NCI-H2196 (cell line): ENCODE measurements at regions not wholly inside any gene's neighbourhood (a gene's known extent, or its start where the extent isn't known, plus 50 kb on each side); places are given as distances from the start of the nearest gene placed in this dataset.

ENCODE experiments used
- DNase-seq: peaks from one replicate; lab custom pipeline; 2025; ENCODE audit not compliant: unreplicated experiment; lab: John Stamatoyannopoulos, UW

DNA sequence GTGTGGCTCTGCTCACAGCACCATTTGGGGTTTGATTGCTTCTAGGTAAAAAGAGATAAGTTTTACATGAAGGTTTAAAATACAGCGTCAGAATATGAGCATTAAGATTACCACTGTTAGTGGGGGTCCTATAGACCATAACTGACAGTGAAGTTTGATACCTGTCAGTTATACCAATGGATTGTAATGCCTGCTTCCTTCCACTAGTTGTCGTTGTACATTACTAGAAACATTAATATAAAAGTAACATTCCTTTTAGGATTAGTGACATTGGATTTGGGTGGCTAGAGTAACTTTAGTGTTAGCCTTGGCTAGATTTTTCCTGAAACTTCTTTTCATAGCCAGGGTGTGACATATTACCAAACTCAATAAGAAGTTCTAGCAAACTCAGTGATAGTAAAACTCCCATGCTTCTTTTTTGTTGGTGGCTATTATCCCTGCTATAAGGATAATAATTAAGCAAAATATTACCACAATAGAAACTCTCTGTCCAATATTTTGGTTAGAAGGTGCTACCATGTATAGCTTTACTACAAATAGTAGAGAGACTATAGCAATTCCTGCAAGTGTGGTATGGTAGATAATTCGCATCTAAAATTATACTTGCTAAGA, 57.1 kb downstream of the FAM181B start:
- no peak for DNase-seq

DNA sequence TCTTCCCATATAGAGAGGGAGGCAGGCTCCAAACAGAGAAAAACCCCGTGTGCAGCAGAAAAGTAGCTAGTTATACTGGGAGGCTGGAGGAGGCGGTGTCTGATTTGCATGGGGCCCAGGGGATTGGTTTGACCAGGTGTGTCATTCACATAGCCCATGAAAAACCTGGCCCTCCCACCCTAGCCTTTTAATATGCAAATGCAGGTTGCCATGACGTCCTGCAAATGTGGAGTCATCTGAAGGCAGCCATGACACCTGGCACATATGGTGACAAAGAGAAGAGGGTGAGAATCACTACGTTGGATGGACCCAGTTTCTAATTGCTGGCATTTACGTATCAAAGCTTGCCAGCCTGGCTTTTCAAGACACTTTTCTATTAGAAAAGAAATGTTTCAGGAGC, 57.8 kb downstream of the FAM181B start:
- DNase-seq = no peak

DNA sequence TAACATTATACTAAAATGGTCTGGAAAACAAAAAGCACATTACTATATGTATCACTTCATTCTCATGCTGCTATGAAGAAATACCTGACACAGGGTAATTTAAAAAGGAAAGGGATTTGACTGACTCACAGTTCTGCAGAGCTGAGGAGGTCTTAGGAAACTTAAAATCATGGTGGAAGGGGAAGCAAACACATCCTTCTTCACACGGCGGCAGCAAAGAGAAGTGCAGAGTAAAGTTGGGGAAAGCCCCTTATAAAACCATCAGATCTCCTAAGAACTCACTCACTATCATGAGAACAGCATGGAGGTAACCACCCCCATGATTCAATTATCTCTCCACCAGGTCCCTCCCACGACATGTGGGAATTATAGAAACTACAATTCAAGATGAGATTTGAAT, 60.0 kb downstream of the FAM181B start:
- DNase-seq = no peak

DNA sequence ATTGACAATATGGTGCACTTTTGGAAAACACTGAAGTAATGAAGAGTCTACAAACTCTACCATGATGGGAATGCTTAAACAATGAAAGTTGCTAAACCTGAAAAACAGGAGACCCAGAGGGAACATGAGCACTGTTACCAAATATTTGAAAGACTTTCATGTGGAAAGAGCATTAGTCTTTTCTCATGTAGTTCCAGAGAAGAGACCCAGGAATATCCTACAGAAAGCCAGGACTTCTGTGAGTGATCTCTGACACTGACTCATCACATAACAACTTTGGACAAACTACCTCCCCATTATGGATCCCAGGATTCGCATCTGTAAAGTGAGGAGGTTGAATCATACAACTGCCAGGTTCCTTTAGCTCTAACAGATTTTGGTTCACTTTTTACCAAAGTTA, 62.2 kb downstream of the FAM181B start:
- no peak for DNase-seq

DNA sequence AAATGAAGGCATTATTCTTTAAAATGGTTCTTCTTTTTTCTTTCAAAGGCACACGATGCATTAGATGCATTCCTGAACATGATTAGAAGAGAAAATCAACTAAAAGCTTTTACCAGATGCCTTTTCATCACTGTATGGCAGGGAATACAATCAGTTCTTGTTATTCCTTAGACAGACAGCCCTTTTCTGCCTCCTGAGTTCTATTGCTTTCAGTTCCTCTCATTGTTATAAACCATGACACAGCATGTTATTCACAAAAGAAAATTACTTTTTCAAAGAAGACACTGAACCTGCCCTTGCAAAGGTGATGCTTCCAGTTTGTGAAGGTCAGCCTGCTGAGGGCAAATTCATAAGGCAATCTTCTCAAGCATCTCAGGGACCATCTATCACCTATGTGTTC, 70.1 kb downstream of the FAM181B start:
- DNase-seq = no peak

DNA sequence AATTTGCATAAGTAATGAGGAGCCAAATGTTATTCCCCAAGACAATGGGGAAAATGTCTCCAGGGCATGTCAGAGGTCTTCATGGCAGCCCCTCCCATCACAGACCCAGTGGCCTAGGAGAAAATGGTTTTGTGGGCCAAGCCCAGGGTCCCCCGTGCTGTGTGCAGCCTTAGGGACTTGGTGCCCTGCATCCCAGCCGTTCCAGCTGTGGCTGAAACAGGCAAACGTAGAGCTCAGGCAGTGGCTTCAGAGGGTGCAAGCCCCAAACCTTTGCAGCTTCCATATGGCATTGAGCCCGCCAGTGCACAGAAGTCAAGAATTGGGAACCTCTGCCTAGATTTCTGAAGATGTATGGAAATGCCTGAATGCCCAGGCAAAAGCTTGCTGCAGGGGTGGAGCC, 79.9 kb downstream of the FAM181B start:
- DNase-seq = no peak

DNA sequence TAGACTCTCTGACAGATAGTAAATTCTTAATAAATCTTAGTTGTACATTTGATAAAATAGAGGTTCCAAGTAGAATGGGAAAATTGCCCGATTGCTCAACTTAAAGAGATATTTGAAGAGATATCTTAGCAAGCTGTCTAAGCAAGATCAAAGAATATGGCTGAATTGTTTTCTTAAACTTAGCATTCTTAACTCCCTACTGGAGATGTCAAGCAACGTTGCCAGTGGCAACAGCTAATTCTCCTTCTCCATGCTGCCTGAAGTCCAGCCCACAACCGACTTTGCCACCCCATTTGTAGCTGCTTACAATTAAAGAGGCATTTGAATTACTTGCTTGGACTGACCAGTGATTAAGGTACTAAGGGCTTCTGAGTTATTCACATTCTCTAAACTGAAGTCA, 94.4 kb downstream of the FAM181B start:
- DNase-seq = no peak

DNA sequence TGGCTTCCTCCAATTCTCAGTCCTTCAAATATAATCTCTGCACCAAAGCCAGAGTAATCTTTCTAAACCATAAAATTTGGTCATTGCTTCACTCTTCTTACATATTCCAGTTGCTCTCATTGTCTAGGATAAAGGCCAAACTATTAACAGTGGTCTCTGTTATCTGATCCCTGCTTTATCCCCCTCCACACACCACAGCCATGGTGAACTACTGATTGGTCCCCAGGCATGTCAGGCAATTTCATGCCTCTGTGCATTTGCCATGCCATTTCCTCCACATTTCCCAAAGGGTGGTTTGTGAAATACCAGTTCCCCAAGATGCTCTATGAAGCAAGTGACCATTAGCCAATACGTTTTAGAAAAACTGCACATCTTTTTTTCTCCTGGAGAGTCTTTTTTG, 97.0 kb downstream of the FAM181B start:
- DNase-seq = no peak

DNA sequence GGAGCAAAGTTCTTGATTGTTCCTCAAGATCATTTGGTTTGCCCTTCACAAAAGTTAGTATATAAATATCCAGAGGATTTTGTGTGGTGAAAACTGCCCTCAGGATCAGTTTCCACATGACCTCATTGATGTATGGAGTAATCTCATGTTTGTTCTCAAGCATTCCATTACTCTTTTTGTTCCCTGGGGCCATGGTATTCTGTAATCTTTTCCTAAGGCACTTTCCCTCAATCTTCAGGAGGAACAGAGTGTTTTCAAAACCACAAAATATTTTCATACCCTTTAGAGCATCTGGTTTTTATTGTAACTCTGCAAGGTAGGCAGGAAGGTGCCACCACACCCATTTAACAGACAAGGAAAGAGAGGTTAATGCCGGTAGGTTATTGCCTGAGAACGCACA, 99.6 kb downstream of the FAM181B start:
- no peak for DNase-seq

DNA sequence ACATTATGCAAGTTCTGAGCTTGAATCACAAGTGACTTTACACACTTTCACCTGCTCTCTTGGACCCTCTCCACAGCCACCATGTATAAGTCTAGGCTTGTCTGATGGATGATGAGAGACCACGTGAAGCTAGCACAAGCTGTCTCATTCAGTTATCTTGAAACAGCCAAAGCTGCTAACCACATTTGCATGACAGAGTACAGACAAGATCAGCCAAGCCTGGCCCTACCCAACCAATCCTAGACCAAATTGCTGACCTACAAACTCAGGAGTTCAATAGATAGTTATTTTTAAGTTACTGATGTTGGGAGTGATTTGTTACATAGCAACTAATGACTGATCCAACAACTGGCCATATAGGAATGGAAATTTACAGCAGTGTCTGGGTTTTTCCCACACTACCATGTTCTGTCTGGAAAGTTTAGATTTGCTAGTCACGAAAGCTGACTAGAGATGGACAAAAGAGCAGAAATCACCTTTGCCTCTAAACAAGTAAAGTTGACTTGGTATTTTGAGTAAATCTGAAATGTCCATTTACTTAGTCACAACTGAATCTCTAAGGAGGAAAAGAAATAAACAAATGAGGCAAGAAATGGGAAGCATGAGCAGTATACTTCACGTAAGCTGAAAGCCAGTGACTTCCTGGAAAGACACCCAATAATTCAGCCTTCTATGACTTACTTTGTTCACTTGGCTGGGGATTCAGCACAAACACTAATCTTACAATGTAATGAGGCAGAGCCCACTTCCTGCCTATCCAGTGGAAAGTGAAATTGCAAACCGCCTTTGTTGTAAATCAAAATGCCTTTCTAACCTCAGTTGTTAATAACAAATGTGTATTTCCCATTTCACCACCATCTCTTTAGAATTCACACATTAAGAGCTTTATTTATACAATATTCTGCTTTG, 101.7 kb downstream of the FAM181B start:
- no peak for DNase-seq

DNA sequence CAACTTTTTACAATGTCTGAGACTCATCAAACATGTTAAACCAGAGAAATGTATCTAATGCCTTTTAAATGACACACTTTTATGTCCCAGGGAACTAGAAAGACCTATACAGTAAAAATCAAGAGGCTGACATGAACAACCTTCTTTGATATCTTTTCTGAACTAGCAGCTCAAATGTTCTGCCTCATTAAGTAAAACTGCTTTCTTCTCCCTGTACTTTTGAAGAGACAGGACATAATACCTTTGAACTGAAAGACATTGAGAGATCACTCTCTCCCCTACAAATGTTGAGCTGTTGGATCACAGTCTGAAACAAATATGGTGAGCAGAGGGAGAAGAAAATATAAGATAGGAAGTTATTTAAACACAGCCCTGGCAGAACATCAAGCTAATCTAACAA, 123.0 kb downstream of the FAM181B start:
- DNase-seq = no peak

DNA sequence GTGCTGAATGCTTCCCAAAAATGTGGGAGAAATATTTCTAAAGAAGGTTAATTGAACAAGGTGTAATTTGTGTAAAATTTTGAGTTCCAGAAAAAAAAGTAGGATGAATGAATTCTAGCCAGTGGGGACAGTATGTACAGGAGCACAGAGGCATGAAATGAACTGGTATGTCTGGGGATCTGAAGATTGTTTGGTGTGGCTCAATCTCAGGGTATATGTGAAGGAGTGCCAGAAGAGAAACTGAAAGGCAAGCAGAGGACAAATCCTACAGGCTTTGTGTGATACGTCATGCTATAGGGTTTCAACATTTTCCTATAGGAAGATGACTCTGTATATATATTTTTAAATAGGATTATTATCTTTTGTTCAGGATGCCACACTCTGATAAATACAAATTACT, 126.9 kb downstream of the FAM181B start:
- no peak for DNase-seq

DNA sequence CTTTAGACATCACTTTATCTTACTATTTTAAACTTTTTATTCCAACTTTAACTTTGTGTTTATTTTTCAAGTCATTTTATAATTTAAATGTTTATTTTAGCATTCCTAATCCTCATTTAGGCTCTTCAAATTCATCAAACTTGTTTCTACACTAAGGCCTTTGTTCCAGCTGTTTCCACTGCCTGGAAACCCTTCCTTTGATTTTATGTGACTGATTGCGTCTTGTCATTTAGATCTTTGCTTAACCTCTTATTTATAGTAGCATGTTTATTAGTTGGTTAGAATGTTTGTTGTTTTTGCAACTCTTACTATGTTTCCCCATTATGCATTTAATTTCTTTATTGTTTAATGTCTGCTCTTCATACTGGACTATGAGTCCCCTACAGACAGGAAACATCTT, 132.0 kb downstream of the FAM181B start:
- DNase-seq = no peak

DNA sequence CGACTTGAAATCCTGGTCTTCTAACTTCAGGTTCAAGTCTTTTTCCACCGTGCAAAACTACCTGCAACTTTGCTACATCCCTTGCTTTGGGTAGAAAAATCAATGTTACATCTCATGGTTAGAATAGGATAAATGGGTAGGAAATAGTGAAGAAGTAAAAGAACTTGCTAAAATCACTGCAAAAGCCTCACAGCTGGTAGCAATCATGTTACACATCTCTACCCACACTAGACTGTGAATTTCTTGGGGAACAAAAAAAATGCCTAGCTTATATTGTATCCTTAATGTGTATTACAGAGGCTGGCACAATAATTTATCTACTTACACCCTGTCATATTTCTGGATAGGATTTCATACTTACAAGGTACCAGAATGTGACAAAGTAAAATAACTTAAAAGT, 133.8 kb downstream of the FAM181B start:
- no peak for DNase-seq

DNA sequence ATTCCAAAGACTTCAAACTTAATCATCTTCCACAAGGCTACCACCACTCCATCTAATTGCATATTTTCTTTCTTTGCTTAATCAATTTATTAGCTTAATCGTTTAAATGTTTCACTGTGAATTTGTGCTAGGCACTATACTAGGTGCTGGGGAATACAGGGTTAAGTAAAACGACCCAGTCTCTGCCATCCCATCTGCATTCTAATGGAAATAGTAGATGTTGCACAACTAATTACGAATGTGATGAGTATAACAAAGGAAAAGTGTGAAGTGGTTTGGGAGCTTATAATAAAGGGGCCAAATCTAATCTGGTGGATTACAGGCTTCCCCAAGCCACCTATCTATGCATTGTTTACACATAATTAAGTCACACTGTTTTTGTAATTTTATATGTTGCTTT, 147.1 kb downstream of the FAM181B start:
- DNase-seq = no peak

DNA sequence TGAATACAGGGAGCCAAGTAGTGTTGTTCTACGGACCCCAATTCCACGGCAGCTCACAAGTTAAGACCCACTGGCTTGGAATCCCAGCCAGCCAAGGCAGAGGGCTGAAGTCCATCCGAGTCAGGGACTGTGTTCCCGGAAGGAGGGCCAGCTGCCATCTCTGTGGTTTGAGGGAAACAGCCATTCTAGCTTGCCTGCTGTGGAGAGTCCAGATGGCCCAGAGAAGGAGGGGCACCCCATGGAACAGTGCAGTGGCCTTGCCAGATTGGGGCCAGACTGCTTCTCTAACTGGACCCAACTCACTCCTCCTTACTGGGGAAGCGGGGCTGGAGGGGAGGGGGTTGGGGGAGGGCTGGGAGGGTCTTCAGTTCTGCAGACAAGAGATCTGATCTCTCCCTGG, 156.4 kb downstream of the FAM181B start:
- DNase-seq = no peak

DNA sequence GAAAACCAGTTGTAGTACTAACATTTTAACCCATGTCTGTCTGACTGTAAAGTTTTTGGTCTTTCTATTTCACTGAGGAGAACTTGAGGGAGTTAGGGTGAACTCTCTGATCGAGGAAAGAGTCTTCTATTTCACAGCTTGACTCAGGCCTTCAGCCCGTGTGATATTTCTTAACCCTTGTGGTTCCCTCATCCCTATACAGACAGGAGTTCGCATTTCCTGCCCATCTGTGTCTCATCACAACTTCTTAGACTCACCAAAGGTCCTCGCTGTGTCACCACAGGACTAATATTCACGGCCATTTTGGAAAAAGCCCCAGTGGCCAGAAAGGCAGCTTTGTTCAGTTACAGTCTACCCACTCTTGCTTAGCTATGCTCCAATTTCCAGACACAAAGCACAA, 172.8 kb downstream of the FAM181B start:
- DNase-seq = no peak

DNA sequence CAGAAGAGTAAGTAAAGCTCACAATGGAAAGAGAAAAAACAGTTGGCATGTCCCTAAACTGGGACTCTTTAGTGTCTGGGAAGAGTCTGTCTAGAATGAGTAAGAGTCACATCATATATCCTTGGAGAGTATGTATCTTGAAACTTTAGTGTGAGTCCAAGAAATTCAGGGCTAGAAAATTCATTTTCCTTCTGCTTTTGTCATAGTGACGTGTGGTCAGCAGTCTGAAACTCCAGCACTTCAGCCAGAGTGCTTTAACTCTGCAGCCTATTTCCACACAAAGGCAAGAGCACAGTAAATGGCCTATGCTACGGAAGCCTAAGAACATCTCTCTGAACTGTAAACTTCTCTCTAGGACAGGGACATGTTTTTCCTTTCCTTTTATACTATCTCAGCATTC, 174.1 kb downstream of the FAM181B start:
- DNase-seq = no peak

DNA sequence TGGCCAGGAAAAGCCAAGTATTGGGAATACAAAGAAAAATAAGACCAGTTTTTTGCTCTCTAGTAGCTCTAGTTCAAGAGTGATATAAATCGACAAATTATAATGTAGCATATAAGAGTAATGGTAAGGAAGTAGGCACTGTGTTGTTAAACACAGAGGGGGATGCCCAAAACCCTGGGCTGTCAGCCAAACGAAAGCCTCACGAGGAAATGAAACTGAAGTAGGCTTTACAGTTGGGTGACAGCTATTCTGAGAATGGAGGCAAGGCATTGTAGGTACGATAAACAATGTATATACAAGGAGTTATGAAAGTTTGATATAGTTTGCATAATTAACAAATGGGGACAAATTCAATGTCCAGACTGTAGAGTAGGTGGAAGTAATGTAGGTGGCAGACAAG, 176.4 kb downstream of the FAM181B start:
- DNase-seq = no peak

DNA sequence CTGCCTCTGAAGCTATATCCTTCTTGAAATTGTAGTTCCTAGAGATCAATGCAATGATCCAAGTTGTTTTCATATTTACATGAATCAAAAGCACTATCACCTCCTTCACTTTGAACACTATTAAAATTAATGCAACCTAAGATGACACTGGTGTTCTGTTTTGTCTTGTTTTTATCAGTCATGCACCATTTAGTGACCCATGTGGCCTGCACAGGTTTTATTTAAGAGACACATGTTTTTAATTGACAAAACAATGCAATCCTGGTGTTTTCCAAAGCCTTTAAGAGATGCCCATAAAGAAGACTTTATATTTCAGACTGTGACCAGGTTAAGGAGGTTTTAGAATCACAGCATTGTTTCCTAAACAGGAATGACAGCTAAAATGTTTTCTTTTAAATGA, 177.5 kb downstream of the FAM181B start:
- DNase-seq = no peak

DNA sequence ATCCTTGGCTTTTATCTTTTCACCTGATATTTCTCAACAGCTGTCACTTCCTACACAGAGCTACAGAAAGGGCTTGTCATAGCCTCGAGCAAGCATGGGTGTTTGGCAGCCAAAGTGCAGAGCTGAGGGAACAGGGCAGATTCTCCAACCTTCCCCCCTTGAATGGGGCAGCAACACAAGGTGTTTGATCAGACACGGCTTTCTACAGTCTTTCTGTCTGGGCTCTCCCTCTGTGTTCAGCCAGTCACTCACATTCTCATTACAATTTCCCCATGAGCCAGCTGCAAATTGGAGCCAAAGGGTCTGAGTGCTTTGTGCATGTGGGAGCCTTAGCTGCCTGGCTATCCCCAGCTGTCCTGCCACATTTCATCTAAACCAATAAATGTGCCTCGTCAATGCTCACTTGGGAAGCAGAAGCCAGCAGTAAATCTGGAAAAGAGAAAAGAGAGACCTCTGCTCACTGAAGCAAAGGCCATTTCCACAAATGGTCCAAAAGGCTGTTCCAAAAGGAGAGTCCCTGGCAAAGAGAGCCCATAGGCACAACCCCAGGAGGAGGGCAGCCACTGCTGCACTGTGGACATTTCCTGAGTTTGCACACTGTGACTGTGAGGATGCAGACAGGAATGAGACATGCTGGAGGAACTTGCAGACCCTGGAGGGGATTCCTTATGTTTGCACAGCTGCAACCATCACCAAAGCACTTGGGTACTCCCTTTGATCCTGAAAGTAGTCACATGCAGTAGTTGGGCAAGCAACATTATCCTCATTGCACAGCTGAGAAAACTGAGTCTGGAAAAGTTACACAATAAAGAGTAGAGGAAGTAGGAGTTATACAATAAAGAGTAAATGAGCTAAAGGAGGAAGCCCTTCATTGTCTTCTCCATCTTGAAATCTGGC, 186.8 kb downstream of the FAM181B start:
- DNase-seq = no peak

DNA sequence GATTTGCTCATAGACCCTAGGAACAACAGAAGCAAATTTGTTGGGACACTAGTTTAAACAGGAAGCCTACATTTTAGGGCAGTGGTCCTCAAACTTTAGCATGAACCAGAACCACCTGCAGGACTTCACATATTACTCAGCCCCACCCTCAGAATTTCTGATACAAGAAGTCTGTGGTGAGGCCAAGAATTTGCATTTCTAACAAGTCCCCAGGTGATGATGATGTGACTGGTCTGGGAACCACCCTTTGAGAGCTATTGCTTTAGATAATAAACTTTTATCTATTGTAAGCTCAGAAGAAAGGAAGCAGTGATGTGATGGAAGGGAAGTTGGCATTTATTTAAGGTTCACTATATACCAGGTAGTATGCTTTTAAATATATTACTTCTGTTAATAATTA, 194.0 kb downstream of the FAM181B start:
- no peak for DNase-seq
